ENCODE measurements at regions not wholly inside any gene's neighbourhood (a gene's known extent, or its start where the extent isn't known, plus 50 kb on each side); places are given as distances from the start of the nearest gene placed in this dataset.

DNA sequence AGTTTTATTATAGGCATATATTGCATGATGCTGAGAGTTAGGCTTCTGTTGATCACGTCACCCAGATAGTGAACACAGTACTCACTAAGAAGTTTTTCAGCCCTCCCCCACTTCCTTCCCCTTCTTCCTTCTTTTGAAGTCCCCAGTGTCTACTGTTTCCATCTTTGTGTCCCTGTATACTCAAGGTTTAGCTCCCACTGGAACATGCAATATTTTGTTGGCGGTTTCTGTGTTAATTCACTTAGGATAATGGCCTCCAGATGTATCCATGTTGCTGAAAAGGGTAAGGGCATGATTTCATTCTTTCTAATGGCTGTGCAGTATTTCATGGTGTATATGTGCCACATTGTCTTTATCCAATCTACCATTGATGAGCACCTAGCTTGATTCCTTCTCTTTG is 764.3 kb downstream of the MTRR start:
- WGBS, 5 donors: 49 to 85% (median 64%) methylated on average over 2 of the region's 2 CpGs
- H3K4me1 ChIP-seq: no peaks in the 10 kb centered on the region

DNA sequence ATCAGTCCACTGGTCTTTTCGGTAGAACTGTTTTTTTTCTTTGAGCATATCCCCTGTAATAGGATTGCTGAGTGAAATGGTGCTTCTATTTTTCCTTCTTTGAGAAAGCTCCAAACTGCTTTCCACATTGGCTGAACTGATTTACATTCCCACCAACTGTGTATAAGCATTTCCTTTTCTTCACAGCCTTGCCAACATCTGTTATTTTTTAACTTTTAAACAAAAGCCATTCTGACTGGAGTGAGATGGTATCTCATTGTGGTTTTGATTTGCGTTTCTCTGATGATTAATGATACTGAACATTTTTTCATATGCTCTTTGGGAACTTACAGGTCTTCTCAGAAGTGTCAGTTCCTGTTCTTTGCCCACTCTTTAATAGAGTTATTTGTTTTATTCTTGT is 764.7 kb downstream of the MTRR start:
- Histone ChIP-seq H3K27ac (no peak overlapping the region), H3K27me3 (replicated peaks in 1 of 7) (no peaks in the 10 kb centered on the region), H3K4me3 (no peak overlapping the region), H3K36me3 (no peaks in the 10 kb centered on the region), H3K9me3 (peaks cover 0 to 14% (median 4%) of the 10 kb centered on the region in 8 donors), H3K4me1 (no peaks in the 10 kb centered on the region)
- no peak for DNase-seq
- 13 to 20% (median 18%) methylated on average over 2 of the region's 2 CpGs for WGBS, 5 donors
- TF ChIP-seq, protein P1, sequence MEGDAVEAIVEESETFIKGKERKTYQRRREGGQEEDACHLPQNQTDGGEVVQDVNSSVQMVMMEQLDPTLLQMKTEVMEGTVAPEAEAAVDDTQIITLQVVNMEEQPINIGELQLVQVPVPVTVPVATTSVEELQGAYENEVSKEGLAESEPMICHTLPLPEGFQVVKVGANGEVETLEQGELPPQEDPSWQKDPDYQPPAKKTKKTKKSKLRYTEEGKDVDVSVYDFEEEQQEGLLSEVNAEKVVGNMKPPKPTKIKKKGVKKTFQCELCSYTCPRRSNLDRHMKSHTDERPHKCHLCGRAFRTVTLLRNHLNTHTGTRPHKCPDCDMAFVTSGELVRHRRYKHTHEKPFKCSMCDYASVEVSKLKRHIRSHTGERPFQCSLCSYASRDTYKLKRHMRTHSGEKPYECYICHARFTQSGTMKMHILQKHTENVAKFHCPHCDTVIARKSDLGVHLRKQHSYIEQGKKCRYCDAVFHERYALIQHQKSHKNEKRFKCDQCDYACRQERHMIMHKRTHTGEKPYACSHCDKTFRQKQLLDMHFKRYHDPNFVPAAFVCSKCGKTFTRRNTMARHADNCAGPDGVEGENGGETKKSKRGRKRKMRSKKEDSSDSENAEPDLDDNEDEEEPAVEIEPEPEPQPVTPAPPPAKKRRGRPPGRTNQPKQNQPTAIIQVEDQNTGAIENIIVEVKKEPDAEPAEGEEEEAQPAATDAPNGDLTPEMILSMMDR (IDR thresholded peaks at IDR 0.05 in 8 of 11, conservative IDR thresholded peaks at IDR 0.05 in 3 of 11): no peak
- TF ChIP-seq POLR2A (IDR thresholded peaks at IDR 0.05): no peak
- TF ChIP-seq POLR2AphosphoS5 (IDR thresholded peaks at IDR 0.05): no peak
- intact Hi-C loops (cut with DNase I; ENCODE audit: low total_unique reads): no loop called here

More for the DNA sequence above, 764.3 kb downstream of the MTRR start:
- no peak for DNase-seq
- intact Hi-C loops (cut with DNase I; ENCODE audit: low total_unique reads): no loop called here
- TF ChIP-seq, protein P1 (IDR thresholded peaks at IDR 0.05 in 8 of 11, conservative IDR thresholded peaks at IDR 0.05 in 3 of 11): no peak
- TF ChIP-seq POLR2AphosphoS5 (IDR thresholded peaks at IDR 0.05) (no peak), POLR2A (IDR thresholded peaks at IDR 0.05) (no peak)
- Histone ChIP-seq H3K27me3 (replicated peaks in 1 of 7) (no peaks in the 10 kb centered on the region), H3K9me3 (peaks cover 0 to 14% (median 4%) of the 10 kb centered on the region in 8 donors), H3K4me3 (no peak overlapping the region), H3K36me3 (no peaks in the 10 kb centered on the region), H3K27ac (no peak overlapping the region)

DNA sequence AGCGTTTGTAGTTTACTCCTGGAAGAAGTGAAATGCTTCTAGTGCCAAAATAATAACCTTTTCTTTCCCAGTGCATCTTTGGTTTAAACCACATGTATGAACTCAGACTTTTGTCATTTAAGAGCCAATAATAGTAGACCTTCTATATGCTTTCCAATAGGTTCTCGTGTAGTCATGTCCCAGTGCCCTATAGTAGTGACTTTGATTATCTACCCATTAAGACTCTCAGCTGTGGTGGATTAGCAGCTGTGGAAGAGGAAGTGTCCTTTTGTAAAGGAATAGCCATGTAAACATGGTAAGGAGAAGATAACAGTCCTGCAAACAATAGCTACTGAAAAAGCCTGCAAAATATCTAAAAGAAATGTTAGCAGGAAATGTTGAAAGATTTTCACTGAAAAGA is 765.3 kb downstream of the MTRR start:
- intact Hi-C loops (cut with DNase I; ENCODE audit: low total_unique reads): no loop called here
- Histone ChIP-seq H3K36me3 (no peaks in the 10 kb centered on the region), H3K4me1 (no peaks in the 10 kb centered on the region), H3K9me3 (peaks cover 0 to 14% (median 4%) of the 10 kb centered on the region in 8 donors), H3K27ac (no peak overlapping the region), H3K4me3 (no peak overlapping the region), H3K27me3 (replicated peaks in 1 of 7) (no peaks in the 10 kb centered on the region)
- DNase-seq: no peak
- TF ChIP-seq, protein P1 (IDR thresholded peaks at IDR 0.05 in 8 of 11, conservative IDR thresholded peaks at IDR 0.05 in 3 of 11): no peak
- TF ChIP-seq POLR2AphosphoS5 (IDR thresholded peaks at IDR 0.05) (no peak), POLR2A (IDR thresholded peaks at IDR 0.05) (no peak)
- 31 to 39% (median 35%) methylated on average over 2 of the region's 2 CpGs for WGBS, 5 donors

DNA sequence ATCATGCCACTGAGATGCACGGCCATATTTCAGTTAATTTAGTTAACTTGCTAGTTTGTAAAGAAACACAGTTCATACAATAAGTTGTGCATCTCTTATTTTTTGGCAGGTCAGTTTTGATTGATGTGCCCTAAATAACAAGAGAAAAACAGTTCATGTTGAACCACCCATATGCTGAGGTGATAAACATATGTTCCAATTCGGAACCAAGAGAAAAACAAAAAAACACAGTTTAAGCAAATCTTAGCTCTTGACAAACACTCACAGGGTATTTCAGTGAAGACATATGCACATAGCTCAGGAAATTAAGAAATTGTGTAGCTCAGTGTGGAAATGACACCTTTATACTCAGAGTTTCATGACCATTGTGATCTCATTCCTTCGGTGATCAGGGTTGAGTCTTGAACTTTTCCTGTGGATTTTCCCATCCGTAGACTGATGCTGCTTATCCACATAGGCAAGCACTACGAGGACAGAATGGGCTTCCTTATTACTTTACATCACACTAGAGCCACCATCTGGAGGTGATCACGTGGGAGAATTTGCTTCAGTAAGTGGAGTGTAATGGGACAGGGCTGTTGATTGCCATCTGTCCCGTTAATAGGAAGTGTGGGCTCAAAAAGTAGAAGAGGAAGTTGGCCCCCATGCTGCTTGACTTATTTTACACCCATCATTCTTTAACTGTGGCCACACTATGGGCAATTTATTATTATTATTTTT is 773.0 kb downstream of the MTRR start:
- Histone ChIP-seq H3K27ac (no peak overlapping the region), H3K4me1 (no peaks in the 10 kb centered on the region), H3K27me3 (replicated peaks in 1 of 7) (no peaks in the 10 kb centered on the region), H3K4me3 (no peak overlapping the region), H3K36me3 (no peaks in the 10 kb centered on the region), H3K9me3 (peaks cover 0 to 6% (median 0%) of the 10 kb centered on the region in 8 donors)
- intact Hi-C loops (cut with DNase I; ENCODE audit: low total_unique reads): no loop called here
- no peak for TF ChIP-seq POLR2AphosphoS5 (IDR thresholded peaks at IDR 0.05)
- TF ChIP-seq POLR2A (IDR thresholded peaks at IDR 0.05): no peak
- TF ChIP-seq, protein P1 (IDR thresholded peaks at IDR 0.05 in 8 of 11, conservative IDR thresholded peaks at IDR 0.05 in 3 of 11): no peak
- 64 to 79% (median 76%) methylated on average over 7 of the region's 7 CpGs for WGBS, 5 donors
- no peak for DNase-seq
